IMR-90 (cell line): ENCODE measurements at regions not wholly inside any gene's neighbourhood (a gene's known extent, or its start where the extent isn't known, plus 50 kb on each side); places are given as distances from the start of the nearest gene placed in this dataset.

Source experiments
- ATAC-seq: fragments of 200-7000 bp; cut with Tn5 transposase; 2 replicates; pipeline ENCODE4 v1.9.1; 2020; ENCODE audit warnings: low read depth, mild to moderate bottlenecking, moderate library complexity
- BruUV-seq: library from RNA; stranded (reverse); fragments of 400-500 nt; replicated peaks from 2 replicates; lab custom pipeline; 2021; lab: Mats Ljungman, UMichigan
- CTCF ChIA-PET: fragments of 300-600 bp; formaldehyde crosslinking; extraction: SDS; loops from one replicate; lab custom pipeline; 2021; ENCODE audit warnings: antibody characterized with exemption; lab: Yijun Ruan, JAX
- POLR2A ChIA-PET: fragments of 300-600 bp; sonication (Branson Sonifier 250); formaldehyde crosslinking; loops from one replicate; lab custom pipeline; 2022; ENCODE audit warnings: antibody characterized with exemption; ENCODE audit not compliant: unreplicated experiment; lab: Charles Lee
- DNase-seq: peaks from one replicate; pipeline ENCODE4 v3.0.0; 2013
- H2AFZ ChIP-seq: replicated peaks from 2 replicates; pipeline ENCODE3; 2013; ENCODE audit warnings: low read length, mild to moderate bottlenecking; ENCODE audit not compliant: poor library complexity
- H2AK5ac ChIP-seq: 2 replicates; pipeline ENCODE4 v1.6.1; 2013; ENCODE audit warnings: low read depth, low read length, inconsistent platforms
- H2AK9ac ChIP-seq: replicated peaks from 2 replicates; pipeline ENCODE3; 2013; ENCODE audit warnings: mild to moderate bottlenecking, low read depth, low read length, moderate library complexity; ENCODE audit not compliant: poor library complexity
- H2BK120ac ChIP-seq: 2 replicates; pipeline ENCODE4 v1.6.1; 2013; ENCODE audit warnings: low read depth, low read length, inconsistent platforms
- H2BK15ac ChIP-seq: 3 replicates; pipeline ENCODE4 v1.6.1; 2013; ENCODE audit warnings: low read depth, low read length, inconsistent platforms
- H2BK20ac ChIP-seq: 2 replicates; pipeline ENCODE4 v1.6.1; 2013; ENCODE audit warnings: low read depth, mild to moderate bottlenecking, inconsistent platforms, low read length, moderate library complexity
- H2BK5ac ChIP-seq: 2 replicates; pipeline ENCODE4 v1.6.1; 2013; ENCODE audit warnings: mild to moderate bottlenecking, low read depth, low read length, inconsistent platforms; ENCODE audit not compliant: poor library complexity, severe bottlenecking
- H3K14ac ChIP-seq: replicated peaks from 2 replicates; pipeline ENCODE4 v1.6.1; 2013; ENCODE audit warnings: low read depth, low read length, inconsistent platforms
- H3K18ac ChIP-seq: 2 replicates; pipeline ENCODE4 v1.6.1; 2013; ENCODE audit warnings: low read depth, low read length, control low read depth
- H3K23ac ChIP-seq: 2 replicates; pipeline ENCODE4 v1.6.1; 2013; ENCODE audit warnings: low read depth, low read length, inconsistent platforms
- H3K27ac ChIP-seq: 2 replicates; pipeline ENCODE4 v1.5.1; 2013; ENCODE audit warnings: mild to moderate bottlenecking, control low read depth, low read length; ENCODE audit not compliant: insufficient read depth
- H3K27me3 ChIP-seq: 2 replicates; pipeline ENCODE4 v1.6.1; 2013; ENCODE audit warnings: low read length; ENCODE audit not compliant: control insufficient read depth, insufficient read depth
- H3K36me3 ChIP-seq: 2 replicates; pipeline ENCODE4 v1.6.1; 2013; ENCODE audit warnings: low read length, mixed read lengths; ENCODE audit not compliant: control insufficient read depth, insufficient read depth
- H3K4ac ChIP-seq: 2 replicates; pipeline ENCODE4 v1.6.1; 2013; ENCODE audit warnings: low read depth, low read length, inconsistent platforms
- H3K4me1 ChIP-seq: 2 replicates; pipeline ENCODE4 v1.6.1; 2013; ENCODE audit warnings: low read length, mixed read lengths; ENCODE audit not compliant: control insufficient read depth, insufficient read depth
- H3K4me2 ChIP-seq: 2 replicates; pipeline ENCODE4 v1.6.1; 2013; ENCODE audit warnings: low read depth, mild to moderate bottlenecking, control low read depth, low read length, moderate library complexity
- H3K4me3 ChIP-seq: 2 replicates; pipeline ENCODE4 v1.5.1; 2013; ENCODE audit warnings: low read depth, mild to moderate bottlenecking, control low read depth, low read length, moderate library complexity; ENCODE audit not compliant: insufficient read depth
- H3K56ac ChIP-seq: 2 replicates; pipeline ENCODE4 v1.6.1; 2013; ENCODE audit warnings: low read length, inconsistent platforms; ENCODE audit not compliant: insufficient read depth; ENCODE audit errors: extremely low read depth
- H3K79me1 ChIP-seq, 2 experiments: 2 replicates each; pipeline ENCODE4 v1.6.1; 2013; ENCODE audit warnings: low read length in 2 of 2, inconsistent platforms in 1 of 2, low read depth in 1 of 2
- H3K9ac ChIP-seq: 2 replicates; pipeline ENCODE4 v1.6.1; 2013; ENCODE audit warnings: low read depth, low read length, control low read depth
- H3K9me1 ChIP-seq: 2 replicates; pipeline ENCODE4 v1.6.1; 2013; ENCODE audit warnings: low read length, inconsistent platforms; ENCODE audit not compliant: insufficient read depth
- H3K9me3 ChIP-seq: 2 replicates; pipeline ENCODE4 v1.6.1; 2013; ENCODE audit warnings: low read length; ENCODE audit not compliant: control insufficient read depth, insufficient read depth
- H4K20me1 ChIP-seq: 2 replicates; pipeline ENCODE4 v1.6.1; 2013; ENCODE audit warnings: low read length, inconsistent platforms; ENCODE audit not compliant: insufficient read depth
- H4K5ac ChIP-seq: 2 replicates; pipeline ENCODE4 v1.6.1; 2013; ENCODE audit warnings: mild to moderate bottlenecking, low read depth, low read length, control low read depth
- H4K8ac ChIP-seq, 2 experiments: 2 replicates each; pipeline ENCODE4 v1.6.1; 2013; ENCODE audit warnings: low read depth in 2 of 2, low read length in 2 of 2, control low read depth in 1 of 2, inconsistent platforms in 1 of 2
- H4K91ac ChIP-seq: 2 replicates; pipeline ENCODE4 v1.6.1; 2013; ENCODE audit warnings: low read depth, low read length, inconsistent platforms; ENCODE audit not compliant: insufficient read depth
- BHLHE40 ChIP-seq: fragments of 150-350 bp; IDR thresholded peaks from 2 replicates; pipeline ENCODE4 v1.6.1; 2016; ENCODE audit warnings: mild to moderate bottlenecking, low read depth, low read length
- CEBPB ChIP-seq: IDR thresholded peaks from 2 replicates; pipeline ENCODE4 v1.6.1; 2012; ENCODE audit warnings: low read depth, low read length, improper control_type of control experiment
- CHD1 ChIP-seq: IDR thresholded peaks from 2 replicates; pipeline ENCODE4 v1.6.1; 2012; ENCODE audit warnings: low read depth, low read length, improper control_type of control experiment
- ELK1 ChIP-seq: fragments of 150-350 bp; IDR thresholded peaks from 2 replicates; pipeline ENCODE4 v1.6.1; 2016; ENCODE audit warnings: low read depth, mild to moderate bottlenecking, low read length, moderate library complexity, borderline replicate concordance
- FOS ChIP-seq: fragments of 150-350 bp; IDR thresholded peaks from 2 replicates; pipeline ENCODE4 v1.6.1; 2016; ENCODE audit warnings: low read depth, low read length
- MAFK ChIP-seq: IDR thresholded peaks from 2 replicates; pipeline ENCODE4 v1.6.1; 2012; ENCODE audit warnings: low read depth, low read length, improper control_type of control experiment
- MAZ ChIP-seq: IDR thresholded peaks from 2 replicates; pipeline ENCODE4 v1.6.1; 2012; ENCODE audit warnings: low read depth, mild to moderate bottlenecking, low read length, improper control_type of control experiment, moderate library complexity, borderline replicate concordance
- NFE2L2 ChIP-seq: fragments of 150-350 bp; IDR thresholded peaks from 2 replicates; pipeline ENCODE4 v1.6.1; 2016; ENCODE audit warnings: low read depth, mild to moderate bottlenecking, low read length
- POLR2A ChIP-seq: IDR thresholded peaks from 2 replicates; pipeline ENCODE4 v1.6.1; 2012; ENCODE audit warnings: mild to moderate bottlenecking, low read depth, low read length
- RAD21 ChIP-seq: IDR thresholded peaks from 2 replicates; pipeline ENCODE4 v1.6.1; 2012; ENCODE audit warnings: low read length, improper control_type of control experiment
- RCOR1 ChIP-seq: IDR thresholded peaks from 2 replicates; pipeline ENCODE4 v1.6.1; 2012; ENCODE audit warnings: mild to moderate bottlenecking, low read length, improper control_type of control experiment; ENCODE audit not compliant: insufficient replicate concordance
- RFX5 ChIP-seq: IDR thresholded peaks from 2 replicates; pipeline ENCODE4 v1.8.0; 2012; ENCODE audit warnings: low read depth, mild to moderate bottlenecking, low read length, moderate library complexity
- WGBS, 2 experiments: methylation state at CpG; one replicate each; pipeline versions ENCODE4 v1.1.5 to v1.1.7; 2013; ENCODE audit warnings: missing lambda C conversion rate in 2 of 2; ENCODE audit not compliant: insufficient read length in 1 of 2; ENCODE audit errors: extremely low coverage in 2 of 2; 5-methylcytosine and 5-hydroxymethylcytosine counted together
- dilution Hi-C: fragments of 300-500 bp; cut with HindIII; formaldehyde crosslinking; loops from one replicate; pipeline ENCODE4 v1.14.3; 2018; ENCODE audit warnings: low sequenced_read_pairs; ENCODE audit not compliant: unreplicated experiment
- in situ Hi-C: fragments of 300-500 bp; cut with MboI; formaldehyde crosslinking; loops from 3 replicates; pipeline ENCODE4 v1.14.3; 2019; ENCODE audit warnings: low sequenced_read_pairs, inconsistent platforms, mixed read lengths
- intact Hi-C: fragments of 100-400 bp; cut with micrococcal nuclease; formaldehyde crosslinking; loops from 2 replicates; pipeline ENCODE4 v1.10.0; 2022
- TF ChIP-seq, protein P1 (sequence below): fragments of 150-350 bp; IDR thresholded peaks from 2 replicates; pipeline ENCODE4 v1.6.1; 2017; ENCODE audit warnings: mild to moderate bottlenecking, antibody characterized with exemption, low read length, low read depth
- TF ChIP-seq, protein P2 (sequence below): conservative IDR thresholded peaks from 2 replicates; pipeline ENCODE4 v1.5.1; 2012; ENCODE audit warnings: mild to moderate bottlenecking, low read depth, low read length, improper control_type of control experiment

DNA sequence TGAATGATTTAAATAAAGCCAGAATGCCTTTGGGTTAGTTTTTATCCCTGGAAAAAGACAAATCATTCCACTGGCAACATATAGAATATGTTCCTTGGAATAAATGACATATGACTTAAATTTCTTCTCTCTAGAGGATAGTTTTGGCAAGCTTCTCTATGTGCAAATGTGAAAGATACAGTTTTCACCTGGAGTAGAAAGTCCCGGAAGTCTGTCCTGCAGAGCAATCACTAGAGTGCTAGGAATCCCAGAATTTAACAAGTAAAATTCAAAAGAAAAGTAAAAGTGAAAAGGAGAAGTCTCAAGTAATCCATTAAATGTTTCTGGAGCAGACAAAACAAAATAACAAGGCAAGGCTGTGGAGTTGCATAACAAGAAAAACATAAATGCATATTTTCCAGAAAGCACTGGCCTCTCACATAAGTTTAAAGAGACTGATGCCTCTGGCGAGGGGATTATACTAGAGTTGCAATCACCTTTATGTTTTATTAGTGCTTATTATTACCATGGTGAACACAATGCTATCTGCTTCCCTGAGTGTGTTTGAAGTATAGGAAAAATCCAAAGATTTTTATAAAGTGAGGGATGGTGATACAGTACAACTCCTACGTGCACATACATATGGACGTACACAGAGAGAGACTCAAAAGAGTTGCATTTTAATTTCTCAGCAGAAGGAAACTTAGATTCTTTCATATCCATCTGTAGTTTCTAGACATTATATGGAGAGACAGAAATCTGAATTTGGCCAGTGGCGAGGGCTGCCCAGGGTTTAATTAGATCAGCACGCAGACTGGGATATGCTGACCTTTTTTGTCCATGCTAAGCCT is 188.3 kb upstream of the ANKRD55 start:
- ChIA-PET POLR2A (no interaction called here), CTCF (no interaction called here)
- WGBS, 2 experiments, result no CpG with 5 or more reads among the region's 6 CpGs
- Histone ChIP-seq H3K56ac (no peak overlapping the region), H4K91ac (no peak overlapping the region), H2BK15ac (no peak overlapping the region), H3K4me2 (no peak overlapping the region), H4K20me1 (no peaks in the 10 kb centered on the region), H3K18ac (no peak overlapping the region; the same call in 1 of the 2 replicates), H3K9ac (no peak overlapping the region), H3K23ac (no peak overlapping the region), H2BK20ac (no peak overlapping the region), H3K4ac (no peak overlapping the region), H3K9me1 (no peaks in the 10 kb centered on the region), H4K5ac (no peak overlapping the region), H4K8ac (no peak overlapping the region), H2AK5ac (no peak overlapping the region), H3K4me1 (no peaks in the 10 kb centered on the region), H3K4me3 (no peak overlapping the region), H2BK5ac (no peak overlapping the region), H3K27me3 (no peaks in the 10 kb centered on the region), H2AFZ (no peak overlapping the region), H3K27ac (no peak overlapping the region), H3K79me1 (no peaks in the 10 kb centered on the region), H3K14ac (no peak overlapping the region), H2AK9ac (no peak overlapping the region), H3K36me3 (no peaks in the 10 kb centered on the region), H3K9me3 (peaks cover 10% of the 10 kb centered on the region; the same call in 1 of the 2 replicates), H2BK120ac (no peak overlapping the region)
- DNase-seq, result no peak
- TF ChIP-seq CHD1 (no peak), MAZ (no peak), RAD21 (no peak), MAFK (no peak), RFX5 (no peak), NFE2L2 (no peak), ELK1 (no peak), RCOR1 (no peak), BHLHE40 (no peak), POLR2A (no peak), CEBPB (no peak), FOS (no peak)
- TF ChIP-seq, protein P1, sequence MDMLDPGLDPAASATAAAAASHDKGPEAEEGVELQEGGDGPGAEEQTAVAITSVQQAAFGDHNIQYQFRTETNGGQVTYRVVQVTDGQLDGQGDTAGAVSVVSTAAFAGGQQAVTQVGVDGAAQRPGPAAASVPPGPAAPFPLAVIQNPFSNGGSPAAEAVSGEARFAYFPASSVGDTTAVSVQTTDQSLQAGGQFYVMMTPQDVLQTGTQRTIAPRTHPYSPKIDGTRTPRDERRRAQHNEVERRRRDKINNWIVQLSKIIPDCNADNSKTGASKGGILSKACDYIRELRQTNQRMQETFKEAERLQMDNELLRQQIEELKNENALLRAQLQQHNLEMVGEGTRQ, result no peak
- TF ChIP-seq, protein P2, sequence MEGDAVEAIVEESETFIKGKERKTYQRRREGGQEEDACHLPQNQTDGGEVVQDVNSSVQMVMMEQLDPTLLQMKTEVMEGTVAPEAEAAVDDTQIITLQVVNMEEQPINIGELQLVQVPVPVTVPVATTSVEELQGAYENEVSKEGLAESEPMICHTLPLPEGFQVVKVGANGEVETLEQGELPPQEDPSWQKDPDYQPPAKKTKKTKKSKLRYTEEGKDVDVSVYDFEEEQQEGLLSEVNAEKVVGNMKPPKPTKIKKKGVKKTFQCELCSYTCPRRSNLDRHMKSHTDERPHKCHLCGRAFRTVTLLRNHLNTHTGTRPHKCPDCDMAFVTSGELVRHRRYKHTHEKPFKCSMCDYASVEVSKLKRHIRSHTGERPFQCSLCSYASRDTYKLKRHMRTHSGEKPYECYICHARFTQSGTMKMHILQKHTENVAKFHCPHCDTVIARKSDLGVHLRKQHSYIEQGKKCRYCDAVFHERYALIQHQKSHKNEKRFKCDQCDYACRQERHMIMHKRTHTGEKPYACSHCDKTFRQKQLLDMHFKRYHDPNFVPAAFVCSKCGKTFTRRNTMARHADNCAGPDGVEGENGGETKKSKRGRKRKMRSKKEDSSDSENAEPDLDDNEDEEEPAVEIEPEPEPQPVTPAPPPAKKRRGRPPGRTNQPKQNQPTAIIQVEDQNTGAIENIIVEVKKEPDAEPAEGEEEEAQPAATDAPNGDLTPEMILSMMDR, result no peak
- intact Hi-C loops (no loop called here), dilution Hi-C loops (no loop called here), in situ Hi-C loops (no loop called here)
- BruUV-seq, result no TSS peak
- ATAC-seq, result no peak
